ENCODE measurements at regions not wholly inside any gene's neighbourhood (a gene's known extent, or its start where the extent isn't known, plus 50 kb on each side); places are given as distances from the start of the nearest gene placed in this dataset.

GRCh38 chr10:107666214-107666613 is 501.7 kb upstream of the SORCS1 start:
- TF ChIP-seq CTCF (IDR thresholded peaks at IDR 0.05) (no peak), POLR2AphosphoS5 (IDR thresholded peaks at IDR 0.05; ENCODE audit: low read depth, low read length) (no peak)

All from Panc1 (cell line).